Activated CD4-positive, alpha-beta T cell treated with anti-CD3 and anti-CD28 coated beads for 4 hours (primary cell): ENCODE measurements at regions not wholly inside any gene's neighbourhood (a gene's known extent, or its start where the extent isn't known, plus 50 kb on each side); places are given as distances from the start of the nearest gene placed in this dataset.

Experiments used
- DNase-seq, 2 donors: peaks; one replicate each; pipeline ENCODE4 v3.0.0-alpha.2; 2020

GRCh38 chr3:117632191-117632590 lies 922.6 kb downstream of the TUSC7 start:
- no peak for DNase-seq

- no peak for DNase-seq
Measured at GRCh38 chr3:117633207-117633606, 923.6 kb downstream of the TUSC7 start.

- DNase-seq, result no peak
Measured at GRCh38 chr3:117637666-117638065, 928.1 kb downstream of the TUSC7 start.

- no peak for DNase-seq
Measured at GRCh38 chr3:117644203-117644602, 934.6 kb downstream of the TUSC7 start.

GRCh38 chr3:117645561-117646242 lies 936.1 kb downstream of the TUSC7 start:
- DNase-seq, result no peak

- no peak for DNase-seq
Measured at GRCh38 chr3:117647435-117647834, 937.9 kb downstream of the TUSC7 start.

- DNase-seq, result no peak
Measured at GRCh38 chr3:117651246-117651645, 941.7 kb downstream of the TUSC7 start.

- no peak for DNase-seq
Measured at GRCh38 chr3:117656391-117656790, 946.8 kb downstream of the TUSC7 start.

- DNase-seq, result no peak
Measured at GRCh38 chr3:117657278-117657677, 947.7 kb downstream of the TUSC7 start.

- no peak for DNase-seq
Measured at GRCh38 chr3:117660941-117661817, 951.6 kb downstream of the TUSC7 start.

- no peak for DNase-seq
Measured at GRCh38 chr3:117661818-117662095, 952.2 kb downstream of the TUSC7 start.

- DNase-seq, result no peak
Measured at GRCh38 chr3:117665296-117665695, 955.7 kb downstream of the TUSC7 start.

GRCh38 chr3:117666325-117666724 lies 956.7 kb downstream of the TUSC7 start:
- DNase-seq, result no peak

GRCh38 chr3:117666812-117667211 lies 957.2 kb downstream of the TUSC7 start:
- DNase-seq, result no peak

- no peak for DNase-seq
Measured at GRCh38 chr3:117669774-117670173, 960.2 kb downstream of the TUSC7 start.

GRCh38 chr3:117671722-117672318 lies 962.2 kb downstream of the TUSC7 start:
- DNase-seq, result no peak

- no peak for DNase-seq
Measured at GRCh38 chr3:117674321-117674720, 964.7 kb downstream of the TUSC7 start.

- no peak for DNase-seq
Measured at GRCh38 chr3:117681619-117682018, 972.0 kb downstream of the TUSC7 start.

- no peak for DNase-seq
Measured at GRCh38 chr3:117687096-117687495, 977.5 kb downstream of the TUSC7 start.

GRCh38 chr3:117688583-117688982 lies 979.0 kb downstream of the TUSC7 start:
- no peak for DNase-seq

GRCh38 chr3:117691526-117691925 lies 981.9 kb downstream of the TUSC7 start:
- DNase-seq, result no peak

GRCh38 chr3:117692416-117692995 lies 982.9 kb downstream of the TUSC7 start:
- DNase-seq, result no peak

GRCh38 chr3:117695321-117695720 lies 985.7 kb downstream of the TUSC7 start:
- no peak for DNase-seq
